A549 (cell line): ENCODE measurements at regions not wholly inside any gene's neighbourhood (a gene's known extent, or its start where the extent isn't known, plus 50 kb on each side); places are given as distances from the start of the nearest gene placed in this dataset.

ENCODE experiments used
- ATAC-seq, 2 experiments: fragments of 200-7000 bp in 1 of 2; fragments of >200 bp in 1 of 2; cut with Nextera tagmentation in 1 of 2; cut with Tn5 transposase in 1 of 2; 3 replicates each; pipeline versions ENCODE4 v1.8.0 to v1.9.1; 2018 to 2020; ENCODE audit warnings: mild to moderate bottlenecking in 1 of 2, moderate library complexity in 1 of 2
- CTCF ChIA-PET: fragments of 300-600 bp; sonication (Branson Sonifier 250); formaldehyde crosslinking; extraction: SDS; loops from one replicate; lab custom pipeline; 2021; ENCODE audit warnings: antibody characterized with exemption, inconsistent platforms; lab: Yijun Ruan, JAX
- POLR2A ChIA-PET: fragments of 350-600 bp; formaldehyde crosslinking; extraction: SDS; loops from one replicate; lab custom pipeline; 2021; ENCODE audit warnings: antibody characterized with exemption, inconsistent platforms; lab: Yijun Ruan, JAX
- DNase-seq, 2 experiments: peaks; one replicate each; pipeline versions ENCODE4 v3.0.0 to v3.0.0-alpha.2; 2011 to 2016; ENCODE audit warnings: low read depth in 1 of 2, low spot score in 1 of 2
- FAIRE-seq: peaks from 2 replicates; lab custom pipeline; 2011; peaks lifted over from hg19 to GRCh38; lab: Jason Lieb, UNC
- H3K27ac ChIP-seq, 2 experiments: fragments of >200 bp; sonication (Bioruptor Twin); formaldehyde crosslinking; 3 replicates each; pipeline ENCODE4 v1.5.1; 2016 to 2017
- H3K4me1 ChIP-seq: fragments of >200 bp; sonication (Bioruptor Twin); formaldehyde crosslinking; 3 replicates; pipeline ENCODE4 v1.6.1; 2016
- H3K4me2 ChIP-seq: fragments of >200 bp; sonication (Bioruptor Twin); formaldehyde crosslinking; 3 replicates; pipeline ENCODE4 v1.6.1; 2016
- H3K4me3 ChIP-seq: fragments of >200 bp; sonication (Bioruptor Twin); formaldehyde crosslinking; 3 replicates; pipeline ENCODE4 v1.5.1; 2016
- H3K9me3 ChIP-seq: fragments of >200 bp; sonication (Bioruptor Twin); formaldehyde crosslinking; 3 replicates; pipeline ENCODE4 v1.6.1; 2016
- BCL3 ChIP-seq: fragments of >200 bp; sonication (Bioruptor Twin); formaldehyde crosslinking; IDR thresholded peaks from 3 replicates; pipeline ENCODE4 v1.6.1; 2016
- CBX8 ChIP-seq: fragments of 200-600 bp; sonication (generic); IDR thresholded peaks from 2 replicates; pipeline ENCODE4 v1.6.1; 2016
- CEBPB ChIP-seq, 2 experiments: fragments of >200 bp in 1 of 2; sonication (Bioruptor Twin) in 1 of 2; formaldehyde crosslinking in 1 of 2; IDR thresholded peaks; 2 replicates each; pipeline ENCODE4 v1.6.1; 2012 to 2016
- CHD2 ChIP-seq: fragments of 150-350 bp; IDR thresholded peaks from 2 replicates; pipeline ENCODE4 v1.6.1; 2014; ENCODE audit warnings: low read length; ENCODE audit not compliant: partially characterized antibody
- CHD4 ChIP-seq: fragments of 200-600 bp; sonication (generic); IDR thresholded peaks from 2 replicates; pipeline ENCODE4 v1.6.1; 2016; ENCODE audit warnings: antibody characterized with exemption, mild to moderate bottlenecking, borderline replicate concordance
- E2F6 ChIP-seq: IDR thresholded peaks from 2 replicates; pipeline ENCODE4 v1.6.1; 2012; ENCODE audit warnings: low read depth, borderline replicate concordance
- EHMT2 ChIP-seq: fragments of 200-600 bp; sonication (generic); IDR thresholded peaks from 2 replicates; pipeline ENCODE4 v1.6.1; 2016; ENCODE audit warnings: antibody characterized with exemption, low read depth, mild to moderate bottlenecking, moderate library complexity
- ESRRA ChIP-seq: fragments of 150-350 bp; IDR thresholded peaks from 2 replicates; pipeline ENCODE4 v1.6.1; 2014; ENCODE audit warnings: mild to moderate bottlenecking, low read length, borderline replicate concordance
- FOSB ChIP-seq: fragments of 250-450 bp; sonication (Bioruptor Pico); IDR thresholded peaks from 2 replicates; pipeline ENCODE4 v1.5.0; 2020; ENCODE audit warnings: mild to moderate bottlenecking, moderate library complexity
- FOSL2 ChIP-seq, 2 experiments: fragments of 450-650 bp in 1 of 2; fragments of >200 bp in 1 of 2; sonication (Bioruptor Twin) in 1 of 2; formaldehyde crosslinking; IDR thresholded peaks; 2 replicates each; pipeline versions ENCODE4 v1.5.0 to v1.6.1; 2016 to 2020; ENCODE audit warnings: mild to moderate bottlenecking in 1 of 2, moderate library complexity in 1 of 2
- FOXS1 ChIP-seq: fragments of 250-450 bp; sonication (Bioruptor Pico); IDR thresholded peaks from 2 replicates; pipeline ENCODE4 v1.5.0; 2020; ENCODE audit warnings: mild to moderate bottlenecking, moderate library complexity
- HOXA7 ChIP-seq: fragments of 250-450 bp; sonication (Bioruptor Pico); IDR thresholded peaks from 2 replicates; pipeline ENCODE4 v1.5.0; 2020; ENCODE audit warnings: mild to moderate bottlenecking, moderate library complexity
- HOXB5 ChIP-seq: fragments of 250-450 bp; sonication (Bioruptor Pico); IDR thresholded peaks from 2 replicates; pipeline ENCODE4 v1.5.0; 2020; ENCODE audit warnings: mild to moderate bottlenecking, moderate library complexity
- JUNB ChIP-seq: fragments of >200 bp; sonication (Bioruptor Twin); formaldehyde crosslinking; IDR thresholded peaks from 2 replicates; pipeline ENCODE4 v1.6.1; 2016
- KDM1A ChIP-seq: fragments of 200-600 bp; sonication (generic); IDR thresholded peaks from 2 replicates; pipeline ENCODE4 v1.6.1; 2016; ENCODE audit warnings: low read depth, mild to moderate bottlenecking
- KDM5A ChIP-seq: fragments of 200-600 bp; sonication (generic); IDR thresholded peaks from 2 replicates; pipeline ENCODE4 v1.6.1; 2016; ENCODE audit warnings: antibody characterized with exemption, mild to moderate bottlenecking
- MAFK ChIP-seq: fragments of 450-650 bp; IDR thresholded peaks from 2 replicates; pipeline ENCODE4 v1.6.1; 2014; ENCODE audit not compliant: partially characterized antibody
- MAZ ChIP-seq: fragments of 150-350 bp; IDR thresholded peaks from 2 replicates; pipeline ENCODE4 v1.6.1; 2014; ENCODE audit warnings: antibody characterized with exemption, low read depth, low read length, borderline replicate concordance
- MYC ChIP-seq: IDR thresholded peaks from 2 replicates; pipeline ENCODE4 v1.6.1; 2012; ENCODE audit warnings: mild to moderate bottlenecking, inconsistent platforms, low read length, improper control_type of control experiment, borderline replicate concordance
- NR3C1 ChIP-seq: fragments of >200 bp; sonication (Bioruptor Twin); formaldehyde crosslinking; IDR thresholded peaks from 3 replicates; pipeline ENCODE4 v1.6.1; 2017
- PBX3 ChIP-seq: IDR thresholded peaks from 2 replicates; pipeline ENCODE4 v1.6.1; 2012
- POLR2A ChIP-seq: IDR thresholded peaks from 2 replicates; pipeline ENCODE4 v1.6.1; 2012; ENCODE audit warnings: mild to moderate bottlenecking, low read length
- RNF2 ChIP-seq: fragments of 200-600 bp; sonication (generic); IDR thresholded peaks from 2 replicates; pipeline ENCODE4 v1.6.1; 2016; ENCODE audit warnings: low read depth, mild to moderate bottlenecking, antibody characterized with exemption, moderate library complexity, borderline replicate concordance
- TFCP2L1 ChIP-seq: fragments of 250-450 bp; sonication (Bioruptor Pico); IDR thresholded peaks from 2 replicates; pipeline ENCODE4 v1.5.0; 2021; ENCODE audit warnings: mild to moderate bottlenecking
- ZC3H11A ChIP-seq: fragments of 450-650 bp; IDR thresholded peaks from 2 replicates; pipeline ENCODE4 v1.6.1; 2014; ENCODE audit warnings: antibody characterized with exemption, mild to moderate bottlenecking
- ZNF302 ChIP-seq: fragments of 250-450 bp; sonication (Bioruptor Pico); IDR thresholded peaks from 2 replicates; pipeline ENCODE4 v1.9.0; 2021; ENCODE audit warnings: inconsistent platforms, mild to moderate bottlenecking, moderate library complexity
- ZSCAN20 ChIP-seq: fragments of 250-450 bp; sonication (Bioruptor Pico); IDR thresholded peaks from 2 replicates; pipeline ENCODE4 v1.8.0; 2022; ENCODE audit warnings: mild to moderate bottlenecking, moderate library complexity
- WGBS: methylation state at CpG from one replicate; pipeline ENCODE4 v1.1.6; 2017; ENCODE audit errors: missing lambda C conversion rate; 5-methylcytosine and 5-hydroxymethylcytosine counted together
- TF ChIP-seq, protein P1 (sequence below): fragments of >200 bp; sonication (Bioruptor Twin); formaldehyde crosslinking; IDR thresholded peaks from 3 replicates; pipeline ENCODE4 v1.5.1; 2016
- TF ChIP-seq, protein P2 (sequence below): fragments of 250-450 bp; sonication (Bioruptor Pico); IDR thresholded peaks from 2 replicates; pipeline ENCODE4 v1.5.0; 2021; ENCODE audit warnings: mild to moderate bottlenecking, moderate library complexity, borderline replicate concordance
- TF ChIP-seq, protein P3 (sequence below): fragments of 450-650 bp; IDR thresholded peaks from 2 replicates; pipeline ENCODE4 v1.6.1; 2014; ENCODE audit warnings: antibody characterized with exemption

GRCh38 chr9:126038790-126039189 is 287.8 kb upstream of the MVB12B start:
- CTCF ChIA-PET: no interaction called here
- H3K27ac ChIP-seq: no peak overlapping the region
- no peaks in the 10 kb centered on the region for H3K4me1 ChIP-seq
- H3K4me2 ChIP-seq: no peak overlapping the region
- no peak overlapping the region for H3K4me3 ChIP-seq
- POLR2A ChIA-PET: no interaction called here
- H3K9me3 ChIP-seq: peaks cover 9% of the 10 kb centered on the region; the same call in 1 of the 3 replicates
- ATAC-seq (no peak), FAIRE-seq (no peak), DNase-seq (no peak)
- TF ChIP-seq POLR2A: no peak
- TF ChIP-seq MAZ: no peak
- TF ChIP-seq, protein P1, sequence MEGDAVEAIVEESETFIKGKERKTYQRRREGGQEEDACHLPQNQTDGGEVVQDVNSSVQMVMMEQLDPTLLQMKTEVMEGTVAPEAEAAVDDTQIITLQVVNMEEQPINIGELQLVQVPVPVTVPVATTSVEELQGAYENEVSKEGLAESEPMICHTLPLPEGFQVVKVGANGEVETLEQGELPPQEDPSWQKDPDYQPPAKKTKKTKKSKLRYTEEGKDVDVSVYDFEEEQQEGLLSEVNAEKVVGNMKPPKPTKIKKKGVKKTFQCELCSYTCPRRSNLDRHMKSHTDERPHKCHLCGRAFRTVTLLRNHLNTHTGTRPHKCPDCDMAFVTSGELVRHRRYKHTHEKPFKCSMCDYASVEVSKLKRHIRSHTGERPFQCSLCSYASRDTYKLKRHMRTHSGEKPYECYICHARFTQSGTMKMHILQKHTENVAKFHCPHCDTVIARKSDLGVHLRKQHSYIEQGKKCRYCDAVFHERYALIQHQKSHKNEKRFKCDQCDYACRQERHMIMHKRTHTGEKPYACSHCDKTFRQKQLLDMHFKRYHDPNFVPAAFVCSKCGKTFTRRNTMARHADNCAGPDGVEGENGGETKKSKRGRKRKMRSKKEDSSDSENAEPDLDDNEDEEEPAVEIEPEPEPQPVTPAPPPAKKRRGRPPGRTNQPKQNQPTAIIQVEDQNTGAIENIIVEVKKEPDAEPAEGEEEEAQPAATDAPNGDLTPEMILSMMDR: no peak
- TF ChIP-seq FOSL2 (IDR thresholded peaks at IDR 0.05): no peak
- TF ChIP-seq FOSL2 (CRISPR knock-in tag; IDR thresholded peaks at IDR 0.05): no peak
- TF ChIP-seq EHMT2: no peak
- no peak for TF ChIP-seq FOXS1 (CRISPR knock-in tag)
- no peak for TF ChIP-seq ZSCAN20
- TF ChIP-seq MYC: no peak
- no peak for TF ChIP-seq E2F6
- TF ChIP-seq ESRRA: no peak
- no peak for TF ChIP-seq TFCP2L1
- TF ChIP-seq PBX3: no peak
- no peak for TF ChIP-seq JUNB
- TF ChIP-seq CEBPB (IDR thresholded peaks at IDR 0.05): no peak
- no peak for TF ChIP-seq CHD4
- TF ChIP-seq, protein P2, sequence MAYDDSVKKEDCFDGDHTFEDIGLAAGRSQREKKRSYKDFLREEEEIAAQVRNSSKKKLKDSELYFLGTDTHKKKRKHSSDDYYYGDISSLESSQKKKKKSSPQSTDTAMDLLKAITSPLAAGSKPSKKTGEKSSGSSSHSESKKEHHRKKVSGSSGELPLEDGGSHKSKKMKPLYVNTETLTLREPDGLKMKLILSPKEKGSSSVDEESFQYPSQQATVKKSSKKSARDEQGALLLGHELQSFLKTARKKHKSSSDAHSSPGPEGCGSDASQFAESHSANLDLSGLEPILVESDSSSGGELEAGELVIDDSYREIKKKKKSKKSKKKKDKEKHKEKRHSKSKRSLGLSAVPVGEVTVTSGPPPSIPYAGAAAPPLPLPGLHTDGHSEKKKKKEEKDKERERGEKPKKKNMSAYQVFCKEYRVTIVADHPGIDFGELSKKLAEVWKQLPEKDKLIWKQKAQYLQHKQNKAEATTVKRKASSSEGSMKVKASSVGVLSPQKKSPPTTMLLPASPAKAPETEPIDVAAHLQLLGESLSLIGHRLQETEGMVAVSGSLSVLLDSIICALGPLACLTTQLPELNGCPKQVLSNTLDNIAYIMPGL (CRISPR knock-in tag): no peak
- TF ChIP-seq ZNF302: no peak
- TF ChIP-seq CBX8: no peak
- no peak for TF ChIP-seq CHD2
- WGBS: 70% methylated on average over 6 of the region's 6 CpGs

DNA sequence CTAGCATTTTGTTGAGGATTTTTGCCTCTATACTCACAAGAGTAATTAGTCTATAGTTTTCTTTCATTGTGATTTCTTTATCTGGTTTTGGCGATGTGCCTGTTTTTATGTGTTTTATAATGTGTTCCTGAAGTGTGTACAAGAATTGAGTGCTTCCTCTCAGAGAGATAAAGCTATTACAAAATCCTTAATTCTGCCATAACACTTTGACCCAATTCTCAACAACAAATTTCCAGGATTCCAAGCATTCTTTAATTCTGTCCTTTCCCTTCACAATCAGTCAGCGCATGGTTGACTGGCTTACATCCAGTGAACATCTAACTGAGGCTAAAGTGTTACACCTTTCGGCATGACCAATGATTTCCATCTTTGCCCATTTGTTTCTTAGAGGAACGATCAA is 282.9 kb upstream of the MVB12B start:
- Histone ChIP-seq H3K4me3 (no peak overlapping the region), H3K4me1 (no peaks in the 10 kb centered on the region), H3K9me3 (peaks cover 28% of the 10 kb centered on the region)
- POLR2A ChIA-PET: no interaction called here
- TF ChIP-seq NR3C1: no peak
- TF ChIP-seq, all 56 proteins: peak for 0
- 6% methylated on average over 4 of the region's 4 CpGs for WGBS
- CTCF ChIA-PET: no interaction called here
- no peak for ATAC-seq
- DNase-seq: no peak
- no peak for FAIRE-seq
- H3K27ac ChIP-seq: no peak overlapping the region
- H3K4me2 ChIP-seq: no peak overlapping the region

GRCh38 chr9:126049088-126049487 is 277.5 kb upstream of the MVB12B start:
- Histone ChIP-seq H3K27ac (no peak overlapping the region), H3K4me3 (no peak overlapping the region), H3K4me2 (no peak overlapping the region), H3K4me1 (no peaks in the 10 kb centered on the region), H3K9me3 (peaks cover 17% of the 10 kb centered on the region)
- DNase-seq (no peak), FAIRE-seq (no peak), ATAC-seq (peak; percentile 19 to 48; a peak in 3 of 6 replicates)
- CTCF ChIA-PET: no interaction called here
- 62% methylated on average over 8 of the region's 8 CpGs for WGBS
- POLR2A ChIA-PET: no interaction called here
- TF ChIP-seq HOXB5 (no peak), RNF2 (no peak), MAFK (no peak), ZC3H11A (no peak), HOXA7 (CRISPR knock-in tag) (no peak), FOSB (CRISPR knock-in tag) (no peak), ESRRA (no peak), KDM5A (no peak), ZSCAN20 (no peak), KDM1A (no peak), FOSL2 (IDR thresholded peaks at IDR 0.05) (no peak), FOSL2 (CRISPR knock-in tag; IDR thresholded peaks at IDR 0.05) (no peak), BCL3 (no peak)
- TF ChIP-seq, protein P3, sequence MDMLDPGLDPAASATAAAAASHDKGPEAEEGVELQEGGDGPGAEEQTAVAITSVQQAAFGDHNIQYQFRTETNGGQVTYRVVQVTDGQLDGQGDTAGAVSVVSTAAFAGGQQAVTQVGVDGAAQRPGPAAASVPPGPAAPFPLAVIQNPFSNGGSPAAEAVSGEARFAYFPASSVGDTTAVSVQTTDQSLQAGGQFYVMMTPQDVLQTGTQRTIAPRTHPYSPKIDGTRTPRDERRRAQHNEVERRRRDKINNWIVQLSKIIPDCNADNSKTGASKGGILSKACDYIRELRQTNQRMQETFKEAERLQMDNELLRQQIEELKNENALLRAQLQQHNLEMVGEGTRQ: no peak
